ENCODE measurements at regions not wholly inside any gene's neighbourhood (a gene's known extent, or its start where the extent isn't known, plus 50 kb on each side); places are given as distances from the start of the nearest gene placed in this dataset.

- ATAC-seq (no peak), DNase-seq (ENCODE audit: low read depth, low spot score) (no peak)
- no peak overlapping the region for H2AFZ ChIP-seq (ENCODE audit: low read depth, low read length, poor library complexity, severe bottlenecking)
- H3K4me2 ChIP-seq (ENCODE audit: low read length): no peak overlapping the region
- no peaks in the 10 kb centered on the region for H3K4me1 ChIP-seq (ENCODE audit: control insufficient read depth in 1 of 2, insufficient read depth in 2 of 2, low read length in 2 of 2)
- no peaks in the 10 kb centered on the region for H4K20me1 ChIP-seq (ENCODE audit: insufficient read depth)
- no peaks in the 10 kb centered on the region for H3K79me2 ChIP-seq (ENCODE audit: insufficient read depth, low read length)
- ChIA-PET RAD21 (ENCODE audit: low non-redundant PET in 1 of 2, low total read pairs in 2 of 2, uncharacterized antibody in 2 of 2, unreplicated experiment in 2 of 2) (no interaction called here), POLR2A (no interaction called here), CTCF (no interaction called here)
- intact Hi-C loops (cut with micrococcal nuclease): no loop called here
- H3K9me3 ChIP-seq (ENCODE audit: control insufficient read depth in 1 of 2, insufficient read depth in 1 of 2, low read depth in 1 of 2, low read length in 2 of 2): no peaks in the 10 kb centered on the region
- BruUV-seq (replicated peaks): no TSS peak
- H3K27me3 ChIP-seq (ENCODE audit: insufficient read depth, low read length): no peaks in the 10 kb centered on the region
- H3K9me2 ChIP-seq (ENCODE audit: insufficient read depth): no peaks in the 10 kb centered on the region
- H3K36me3 ChIP-seq (ENCODE audit: control insufficient read depth in 1 of 2, insufficient read depth in 2 of 2, low read length in 2 of 2): no peaks in the 10 kb centered on the region
- TF ChIP-seq SIN3A (IDR thresholded peaks at IDR 0.05; ENCODE audit: low read depth) (no peak), CEBPB (IDR thresholded peaks at IDR 0.05; ENCODE audit: low read depth) (no peak), JUND (IDR thresholded peaks at IDR 0.05) (no peak), EZH2phosphoT487 (IDR thresholded peaks at IDR 0.05; ENCODE audit: borderline replicate concordance) (no peak), SP1 (IDR thresholded peaks at IDR 0.05; ENCODE audit: low read depth) (no peak), RAD21 (IDR thresholded peaks at IDR 0.05; ENCODE audit: low read depth) (no peak), CBX3 (IDR thresholded peaks at IDR 0.05; ENCODE audit: low read depth) (no peak), EGR1 (IDR thresholded peaks at IDR 0.05; ENCODE audit: low read depth) (no peak)
- H3K27ac ChIP-seq (ENCODE audit: low read depth, low read length): no peak overlapping the region
- H3K9ac ChIP-seq (ENCODE audit: low read length): no peak overlapping the region
- no peak overlapping the region for H3K4me3 ChIP-seq (replicated peaks in 1 of 2; ENCODE audit: low read depth in 1 of 2, low read length in 2 of 2)
Measured at GRCh38 chr3:146781606-146782005, 176.5 kb upstream of the PLSCR5 start.

GRCh38 chr3:146781059-146781458 lies 175.9 kb upstream of the PLSCR5 start:
- TF ChIP-seq ELF1 (IDR thresholded peaks at IDR 0.05; ENCODE audit: borderline replicate concordance, low read depth) (no peak), EZH2 (IDR thresholded peaks at IDR 0.05) (no peak), TCF7L2 (IDR thresholded peaks at IDR 0.05; ENCODE audit: borderline replicate concordance, extremely low read depth, insufficient read depth, insufficient read length) (no peak), RAD21 (IDR thresholded peaks at IDR 0.05; ENCODE audit: low read depth) (no peak)
- DNase-seq (ENCODE audit: low read depth, low spot score) (no peak), ATAC-seq (no peak)
- ChIA-PET RAD21 (ENCODE audit: low non-redundant PET in 1 of 2, low total read pairs in 2 of 2, uncharacterized antibody in 2 of 2, unreplicated experiment in 2 of 2) (no interaction called here), CTCF (no interaction called here), POLR2A (no interaction called here)
- H3K36me3 ChIP-seq (ENCODE audit: control insufficient read depth in 1 of 2, insufficient read depth in 2 of 2, low read length in 2 of 2): no peaks in the 10 kb centered on the region
- H3K4me2 ChIP-seq (ENCODE audit: low read length): no peak overlapping the region
- intact Hi-C loops (cut with micrococcal nuclease): no loop called here
- H4K20me1 ChIP-seq (ENCODE audit: insufficient read depth): no peaks in the 10 kb centered on the region
- BruUV-seq (replicated peaks): no TSS peak
- no peaks in the 10 kb centered on the region for H3K27me3 ChIP-seq (ENCODE audit: insufficient read depth, low read length)
- no peaks in the 10 kb centered on the region for H3K9me3 ChIP-seq (ENCODE audit: control insufficient read depth in 1 of 2, insufficient read depth in 1 of 2, low read depth in 1 of 2, low read length in 2 of 2)
- no peaks in the 10 kb centered on the region for H3K9me2 ChIP-seq (ENCODE audit: insufficient read depth)
- no peak overlapping the region for H3K27ac ChIP-seq (ENCODE audit: low read depth, low read length)
- H3K79me2 ChIP-seq (ENCODE audit: insufficient read depth, low read length): no peaks in the 10 kb centered on the region
- no peak overlapping the region for H3K4me3 ChIP-seq (replicated peaks in 1 of 2; ENCODE audit: low read depth in 1 of 2, low read length in 2 of 2)
- H2AFZ ChIP-seq (ENCODE audit: low read depth, low read length, poor library complexity, severe bottlenecking): peak overlapping the region; percentile 66
- no peak overlapping the region for H3K9ac ChIP-seq (ENCODE audit: low read length)
- no peaks in the 10 kb centered on the region for H3K4me1 ChIP-seq (ENCODE audit: control insufficient read depth in 1 of 2, insufficient read depth in 2 of 2, low read length in 2 of 2)
